AG09309 (cell line): ENCODE measurements at regions not wholly inside any gene's neighbourhood (a gene's known extent, or its start where the extent isn't known, plus 50 kb on each side); places are given as distances from the start of the nearest gene placed in this dataset.

Source experiments
- DNase-seq: peaks from one replicate; pipeline ENCODE4 v3.0.0-alpha.2; 2010; ENCODE audit warnings: low read depth
- H3K4me3 ChIP-seq: 2 replicates; pipeline ENCODE4 v1.5.1; 2011; ENCODE audit warnings: mild to moderate bottlenecking, low read depth, low read length, moderate library complexity; ENCODE audit not compliant: control insufficient read depth
- TF ChIP-seq, protein P1 (sequence below): IDR thresholded peaks from 2 replicates; pipeline ENCODE4 v1.5.1; 2011; ENCODE audit warnings: mild to moderate bottlenecking, low read depth, low read length, inconsistent platforms; ENCODE audit not compliant: insufficient read depth, control insufficient read depth; ENCODE audit errors: missing control alignments

- TF ChIP-seq, protein P1, sequence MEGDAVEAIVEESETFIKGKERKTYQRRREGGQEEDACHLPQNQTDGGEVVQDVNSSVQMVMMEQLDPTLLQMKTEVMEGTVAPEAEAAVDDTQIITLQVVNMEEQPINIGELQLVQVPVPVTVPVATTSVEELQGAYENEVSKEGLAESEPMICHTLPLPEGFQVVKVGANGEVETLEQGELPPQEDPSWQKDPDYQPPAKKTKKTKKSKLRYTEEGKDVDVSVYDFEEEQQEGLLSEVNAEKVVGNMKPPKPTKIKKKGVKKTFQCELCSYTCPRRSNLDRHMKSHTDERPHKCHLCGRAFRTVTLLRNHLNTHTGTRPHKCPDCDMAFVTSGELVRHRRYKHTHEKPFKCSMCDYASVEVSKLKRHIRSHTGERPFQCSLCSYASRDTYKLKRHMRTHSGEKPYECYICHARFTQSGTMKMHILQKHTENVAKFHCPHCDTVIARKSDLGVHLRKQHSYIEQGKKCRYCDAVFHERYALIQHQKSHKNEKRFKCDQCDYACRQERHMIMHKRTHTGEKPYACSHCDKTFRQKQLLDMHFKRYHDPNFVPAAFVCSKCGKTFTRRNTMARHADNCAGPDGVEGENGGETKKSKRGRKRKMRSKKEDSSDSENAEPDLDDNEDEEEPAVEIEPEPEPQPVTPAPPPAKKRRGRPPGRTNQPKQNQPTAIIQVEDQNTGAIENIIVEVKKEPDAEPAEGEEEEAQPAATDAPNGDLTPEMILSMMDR = no peak
- no peak overlapping the region for H3K4me3 ChIP-seq
- DNase-seq = no peak
These were observed 258.9 kb downstream of the SUDS3 start for GRCh38 chr12:118635276-118635675.

- H3K4me3 ChIP-seq = no peak overlapping the region
- DNase-seq = no peak
- TF ChIP-seq, protein P1 = no peak
These were observed 261.5 kb downstream of the SUDS3 start for GRCh38 chr12:118637767-118638370.

GRCh38 chr12:118641249-118641648 is 264.9 kb downstream of the SUDS3 start:
- DNase-seq = no peak
- no peak overlapping the region for H3K4me3 ChIP-seq
- TF ChIP-seq, protein P1 = no peak

GRCh38 chr12:118645219-118645618 is 268.9 kb downstream of the SUDS3 start:
- DNase-seq = no peak
- H3K4me3 ChIP-seq = no peak overlapping the region
- TF ChIP-seq, protein P1 = no peak

- no peak overlapping the region for H3K4me3 ChIP-seq
- DNase-seq = no peak
- TF ChIP-seq, protein P1 = no peak
These were observed 273.6 kb downstream of the SUDS3 start for GRCh38 chr12:118649765-118650585.

DNA sequence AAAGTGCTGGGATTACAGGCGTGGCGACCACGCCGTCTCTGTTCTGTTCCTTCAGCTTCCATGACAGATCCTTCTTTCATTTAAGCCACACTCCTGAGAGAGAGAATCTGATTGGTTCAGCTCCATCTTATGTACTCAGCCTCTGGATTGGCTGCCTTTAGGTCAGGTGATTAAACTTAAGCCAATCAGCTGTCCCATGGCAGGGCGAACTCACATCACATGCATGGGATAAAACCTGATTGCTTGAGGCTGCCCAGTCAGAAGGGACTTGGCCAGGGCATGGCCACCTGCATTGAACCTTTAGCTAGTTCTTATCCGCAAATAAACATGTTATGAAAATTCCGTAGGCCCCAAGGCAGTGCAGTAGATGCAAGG is 274.2 kb downstream of the SUDS3 start:
- no peak overlapping the region for H3K4me3 ChIP-seq
- no peak for DNase-seq

More for the DNA sequence above, 274.2 kb downstream of the SUDS3 start:
- TF ChIP-seq, protein P1 = no peak
